SU-DHL-6 (cell line): ENCODE measurements at regions not wholly inside any gene's neighbourhood (a gene's known extent, or its start where the extent isn't known, plus 50 kb on each side); places are given as distances from the start of the nearest gene placed in this dataset.

Source experiments
- CTCF ChIP-seq: fragments of 200-600 bp; sonication (generic); IDR thresholded peaks from one replicate; pipeline ENCODE4 v1.5.1; 2017; ENCODE audit warnings: antibody characterized with exemption, mild to moderate bottlenecking, low read length, moderate library complexity; ENCODE audit not compliant: insufficient read depth, poor library complexity, severe bottlenecking
- EZH2phosphoT487 ChIP-seq: fragments of 200-600 bp; sonication (generic), shearing (Covaris generic); conservative IDR thresholded peaks from 2 replicates; pipeline ENCODE4 v1.6.1; 2018; ENCODE audit warnings: mild to moderate bottlenecking, antibody characterized with exemption, low read length, moderate library complexity, mixed read lengths

GRCh38 chr2:7765236-7765635 is 848.0 kb downstream of the RNF144A start:
- TF ChIP-seq CTCF (no peak), EZH2phosphoT487 (no peak)
